ENCODE measurements at regions not wholly inside any gene's neighbourhood (a gene's known extent, or its start where the extent isn't known, plus 50 kb on each side); places are given as distances from the start of the nearest gene placed in this dataset.
"Not testable (repeated sequence)": the region's sequence is repeated elsewhere in the genome, so short reads cannot be mapped to it uniquely, and the experiment has no call there.

DNA sequence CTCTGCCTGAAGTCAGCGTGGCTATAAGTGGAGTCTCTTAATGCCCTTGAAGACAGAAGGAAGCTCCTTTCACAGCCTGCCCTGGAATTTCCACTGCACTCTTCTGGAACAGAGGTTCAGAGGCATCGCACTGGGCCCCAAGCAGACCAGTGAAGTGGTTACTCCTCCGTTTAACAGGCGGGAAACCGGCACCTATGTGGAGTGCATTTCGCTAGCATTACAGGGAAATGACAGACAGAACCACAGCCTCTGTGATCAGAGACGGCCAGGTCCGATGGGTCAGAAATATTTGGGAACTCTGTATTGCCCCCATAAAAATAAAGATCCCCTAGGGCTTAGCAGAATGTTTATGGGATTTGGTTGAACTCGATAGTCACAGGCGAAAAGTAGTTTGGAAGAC is 406.9 kb upstream of the PRKCQ start:
- in situ Hi-C loops (cut with MboI; ENCODE audit: low sequenced_read_pairs), result no loop called here

DNA sequence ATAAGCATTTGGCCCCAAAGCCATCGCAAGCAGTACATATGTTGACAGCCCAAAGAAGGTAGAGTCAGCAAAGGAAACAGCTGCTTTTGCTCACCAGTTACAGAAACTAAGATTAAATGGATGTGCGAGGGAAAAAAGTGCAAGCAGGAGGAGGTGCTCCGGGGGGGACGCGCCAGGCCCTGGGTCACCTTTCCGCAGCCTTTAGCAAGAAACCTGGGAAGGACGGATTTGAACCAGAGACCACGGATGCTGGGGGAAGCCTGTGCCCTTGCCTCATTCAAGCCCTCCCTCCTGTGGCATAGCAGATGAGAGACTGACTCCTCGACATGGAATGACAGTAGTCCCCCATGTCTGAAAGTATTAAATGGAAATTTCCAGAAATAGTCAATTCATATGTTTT is 405.6 kb upstream of the PRKCQ start:
- in situ Hi-C loops (cut with MboI; ENCODE audit: low sequenced_read_pairs), result no loop called here

DNA sequence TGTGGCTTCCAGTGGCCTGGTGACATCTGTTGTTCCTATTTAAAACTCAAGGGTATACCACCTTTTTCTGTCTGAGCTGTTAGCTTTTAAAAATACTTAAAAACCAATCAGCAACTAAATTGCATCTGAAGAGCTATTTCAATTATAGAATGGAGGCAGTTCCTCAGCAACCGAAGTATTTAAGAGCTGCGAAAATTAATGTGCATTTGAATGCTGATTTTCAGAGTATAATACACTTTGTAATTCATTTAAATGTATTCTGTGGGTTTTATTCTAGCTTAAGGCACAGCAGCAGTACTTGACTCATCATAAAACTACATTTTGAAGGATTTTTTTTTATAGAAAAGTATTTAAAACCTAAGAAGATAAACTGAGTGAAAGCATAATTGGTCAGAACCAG is 404.9 kb upstream of the PRKCQ start:
- in situ Hi-C loops (cut with MboI; ENCODE audit: low sequenced_read_pairs), result no loop called here

- in situ Hi-C loops (cut with MboI; ENCODE audit: low sequenced_read_pairs), result not testable (repeated sequence)
These were observed 403.9 kb upstream of the PRKCQ start for GRCh38 chr10:6984016-6984415.

DNA sequence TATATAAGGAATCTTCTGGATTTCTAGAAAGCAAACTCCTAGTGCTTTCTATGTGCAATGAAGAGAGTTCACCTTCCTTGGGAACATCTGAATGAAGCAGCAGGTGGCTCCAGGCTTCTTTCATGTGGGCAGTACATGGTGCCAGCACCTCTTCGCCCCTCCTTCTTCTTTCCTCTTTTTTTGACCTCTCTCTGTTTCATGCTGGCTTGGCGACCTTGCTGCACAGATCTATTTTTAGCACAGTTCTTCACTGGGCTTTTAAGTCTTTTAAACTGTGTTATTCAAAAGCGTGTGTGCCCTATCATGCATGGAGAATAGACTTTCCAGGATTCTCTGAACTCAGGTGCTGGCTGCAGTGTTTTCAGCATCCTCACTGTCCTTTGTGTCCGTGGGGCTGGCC is 400.3 kb upstream of the PRKCQ start:
- in situ Hi-C loops (cut with MboI; ENCODE audit: low sequenced_read_pairs), result no loop called here

DNA sequence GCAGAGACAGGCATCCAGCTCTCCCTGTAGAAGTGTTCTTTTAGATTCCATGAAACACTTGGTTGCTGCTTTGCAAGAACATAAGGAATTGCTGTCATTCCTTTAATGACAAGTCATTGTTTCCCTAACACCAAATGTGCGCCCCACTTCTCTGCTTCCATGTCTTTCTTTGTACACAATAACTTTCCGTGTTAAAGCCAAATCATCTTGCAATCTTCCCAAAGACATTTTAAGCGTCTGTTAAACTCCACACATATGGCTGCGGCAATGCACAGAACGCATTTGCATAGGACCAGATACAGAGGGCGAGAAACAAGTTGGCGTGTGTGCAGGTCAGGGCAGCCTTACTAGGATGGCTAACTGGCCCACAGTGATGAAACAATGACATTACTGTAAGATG is 399.3 kb upstream of the PRKCQ start:
- in situ Hi-C loops (cut with MboI; ENCODE audit: low sequenced_read_pairs), result no loop called here

- in situ Hi-C loops (cut with MboI; ENCODE audit: low sequenced_read_pairs), result no loop called here
These were observed 398.1 kb upstream of the PRKCQ start for GRCh38 chr10:6978187-6978627.

GRCh38 chr10:6977398-6978186 is 397.5 kb upstream of the PRKCQ start:
- in situ Hi-C loops (cut with MboI; ENCODE audit: low sequenced_read_pairs), result no loop called here

DNA sequence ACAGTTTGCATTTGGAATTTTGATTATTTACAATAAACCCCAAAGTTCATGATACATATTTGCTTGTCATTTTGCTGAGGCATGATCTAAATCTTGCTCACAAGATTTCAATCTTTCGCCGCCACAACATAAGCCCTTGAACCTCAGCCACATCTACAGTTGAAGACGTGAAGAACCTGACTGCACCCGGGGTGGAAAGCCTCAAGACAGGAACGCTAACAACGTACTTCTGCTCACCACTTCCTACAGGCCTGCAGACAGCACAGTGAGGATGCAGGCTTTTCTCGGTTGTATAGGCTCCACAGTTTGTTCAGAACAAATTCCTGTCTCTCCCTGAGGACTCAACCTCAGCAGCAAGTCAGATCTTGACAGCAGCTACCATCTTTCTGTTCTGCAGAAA is 393.8 kb upstream of the PRKCQ start:
- in situ Hi-C loops (cut with MboI; ENCODE audit: low sequenced_read_pairs), result no loop called here

DNA sequence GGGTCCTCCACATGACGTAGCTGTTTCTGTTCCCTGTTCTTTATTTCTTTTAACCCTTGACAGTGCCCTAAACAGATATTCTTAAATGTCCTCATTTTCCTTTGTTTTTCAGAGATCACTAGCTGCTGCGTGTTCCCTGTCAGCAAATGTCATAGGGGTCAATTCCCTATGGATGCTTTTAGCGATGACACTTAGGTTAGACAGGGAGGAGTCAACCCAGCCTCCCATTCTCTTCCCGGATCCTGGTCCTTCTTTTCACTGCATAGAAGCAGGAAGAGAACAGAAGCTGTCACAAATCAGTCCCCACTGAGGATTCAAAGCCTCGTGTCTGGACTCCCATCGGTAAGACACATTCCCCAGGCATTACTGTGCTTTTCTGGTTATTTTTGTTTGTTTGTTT is 392.1 kb upstream of the PRKCQ start:
- in situ Hi-C loops (cut with MboI; ENCODE audit: low sequenced_read_pairs), result no loop called here

DNA sequence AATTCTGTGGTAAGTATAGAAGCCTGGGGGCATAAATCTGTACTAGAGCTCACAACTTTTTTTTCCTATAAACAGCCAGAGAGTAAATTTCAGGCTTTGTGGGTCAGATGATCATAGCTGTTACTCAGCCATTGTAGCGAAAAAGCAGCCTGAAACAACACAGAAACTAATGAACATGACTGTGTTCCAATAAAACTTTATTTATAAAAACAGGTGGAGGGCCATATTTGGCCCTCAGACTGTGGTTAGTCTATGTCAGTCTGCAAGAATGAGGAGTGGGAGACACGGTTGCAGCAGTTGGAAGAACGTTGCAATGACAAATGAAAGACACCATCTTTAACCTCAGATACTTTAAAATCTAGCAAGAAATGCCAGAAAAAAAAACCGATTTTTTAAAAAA is 389.6 kb upstream of the PRKCQ start:
- in situ Hi-C loops (cut with MboI; ENCODE audit: low sequenced_read_pairs), result no loop called here

- in situ Hi-C loops (cut with MboI; ENCODE audit: low sequenced_read_pairs), result no loop called here
These were observed 384.5 kb upstream of the PRKCQ start for GRCh38 chr10:6964543-6964942.

GRCh38 chr10:6962576-6962975 is 382.5 kb upstream of the PRKCQ start:
- in situ Hi-C loops (cut with MboI; ENCODE audit: low sequenced_read_pairs), result no loop called here

- in situ Hi-C loops (cut with MboI; ENCODE audit: low sequenced_read_pairs), result no loop called here
These were observed 378.6 kb upstream of the PRKCQ start for GRCh38 chr10:6958711-6959110.

- in situ Hi-C loops (cut with MboI; ENCODE audit: low sequenced_read_pairs), result no loop called here
These were observed 378.2 kb upstream of the PRKCQ start for GRCh38 chr10:6958254-6958653.

DNA sequence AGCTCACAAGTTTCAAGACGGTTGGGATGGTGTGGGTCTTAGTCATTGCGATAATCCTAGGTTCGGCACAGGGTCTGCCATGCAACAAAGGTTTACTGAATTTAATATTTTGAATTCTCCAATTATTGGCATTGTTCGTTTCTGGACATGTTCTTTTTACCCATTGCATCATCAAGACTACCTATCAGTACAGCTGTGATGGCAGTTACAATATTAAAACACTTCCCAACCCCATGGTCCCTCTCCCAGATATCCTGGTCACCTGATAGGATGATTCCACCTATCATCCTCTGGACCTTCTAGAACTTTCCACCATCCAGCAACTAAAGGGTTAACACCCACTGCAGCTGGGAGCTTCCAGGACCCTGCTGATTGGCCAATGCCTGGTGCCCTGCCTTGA is 377.8 kb upstream of the PRKCQ start:
- in situ Hi-C loops (cut with MboI; ENCODE audit: low sequenced_read_pairs), result no loop called here

DNA sequence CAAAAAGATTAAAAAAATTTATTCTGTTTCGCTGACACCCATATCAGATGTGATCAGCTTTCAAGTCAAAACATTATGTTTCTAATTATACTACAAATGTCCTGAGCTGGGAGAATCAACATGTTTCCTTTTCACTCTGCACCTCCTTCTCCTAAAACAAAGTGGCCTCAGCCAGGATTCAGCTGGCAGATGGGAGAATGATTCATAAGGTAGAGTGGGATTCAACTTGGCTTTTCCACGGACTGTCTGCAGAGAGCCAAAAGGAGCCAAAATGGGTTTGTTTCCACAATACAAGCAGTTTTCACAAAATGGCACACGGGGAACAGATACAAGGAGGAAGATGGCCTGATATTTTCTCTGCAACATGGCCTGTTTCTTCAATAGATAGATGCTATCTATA is 376.5 kb upstream of the PRKCQ start:
- in situ Hi-C loops (cut with MboI; ENCODE audit: low sequenced_read_pairs), result no loop called here

GRCh38 chr10:6953271-6953801 is 373.3 kb upstream of the PRKCQ start:
- in situ Hi-C loops (cut with MboI; ENCODE audit: low sequenced_read_pairs), result no loop called here

- in situ Hi-C loops (cut with MboI; ENCODE audit: low sequenced_read_pairs), result no loop called here
These were observed 371.7 kb upstream of the PRKCQ start for GRCh38 chr10:6951732-6952131.

- in situ Hi-C loops (cut with MboI; ENCODE audit: low sequenced_read_pairs), result no loop called here
These were observed 370.1 kb upstream of the PRKCQ start for GRCh38 chr10:6950133-6950532.

DNA sequence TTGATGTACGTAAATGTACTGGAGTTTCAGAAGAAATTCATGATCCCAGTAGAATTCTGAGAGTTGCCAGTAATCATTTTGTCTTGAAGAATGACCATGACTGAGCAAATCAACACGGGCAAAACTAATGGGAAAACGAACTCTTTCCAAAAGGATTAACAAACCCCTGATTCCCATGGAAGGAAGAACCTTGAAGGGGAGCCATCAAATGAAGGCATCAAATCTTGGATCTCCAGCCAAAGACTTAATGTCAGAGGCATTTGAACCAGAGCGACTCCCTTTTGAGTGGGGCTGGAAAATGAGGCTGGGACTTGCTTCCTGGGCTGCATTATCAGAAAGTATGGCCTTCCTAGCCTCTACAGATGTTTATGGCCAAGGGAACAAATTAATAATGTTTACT is 364.4 kb upstream of the PRKCQ start:
- in situ Hi-C loops (cut with MboI; ENCODE audit: low sequenced_read_pairs), result no loop called here

- in situ Hi-C loops (cut with MboI; ENCODE audit: low sequenced_read_pairs), result no loop called here
These were observed 358.3 kb upstream of the PRKCQ start for GRCh38 chr10:6938384-6938783.

DNA sequence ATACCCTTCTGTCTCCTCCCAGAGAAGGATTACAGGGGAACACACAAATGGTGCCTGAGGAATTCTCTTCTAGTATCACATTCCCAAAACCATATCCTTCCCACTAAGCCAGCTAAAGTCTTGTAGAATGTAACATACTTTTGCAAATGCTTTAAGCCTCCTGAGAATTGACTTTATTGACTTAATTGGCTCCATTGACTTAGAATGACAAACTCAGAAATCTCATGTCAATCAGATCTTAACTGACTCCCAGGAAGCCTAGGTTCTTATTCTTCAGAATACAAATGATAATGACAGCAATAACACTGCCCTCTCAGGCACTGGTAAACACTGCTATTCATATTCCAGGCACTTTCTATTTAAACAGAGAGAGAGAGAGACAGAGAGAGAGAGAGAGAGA is 356.9 kb upstream of the PRKCQ start:
- in situ Hi-C loops (cut with MboI; ENCODE audit: low sequenced_read_pairs), result no loop called here
